ENCODE measurements at regions not wholly inside any gene's neighbourhood (a gene's known extent, or its start where the extent isn't known, plus 50 kb on each side); places are given as distances from the start of the nearest gene placed in this dataset.

DNA sequence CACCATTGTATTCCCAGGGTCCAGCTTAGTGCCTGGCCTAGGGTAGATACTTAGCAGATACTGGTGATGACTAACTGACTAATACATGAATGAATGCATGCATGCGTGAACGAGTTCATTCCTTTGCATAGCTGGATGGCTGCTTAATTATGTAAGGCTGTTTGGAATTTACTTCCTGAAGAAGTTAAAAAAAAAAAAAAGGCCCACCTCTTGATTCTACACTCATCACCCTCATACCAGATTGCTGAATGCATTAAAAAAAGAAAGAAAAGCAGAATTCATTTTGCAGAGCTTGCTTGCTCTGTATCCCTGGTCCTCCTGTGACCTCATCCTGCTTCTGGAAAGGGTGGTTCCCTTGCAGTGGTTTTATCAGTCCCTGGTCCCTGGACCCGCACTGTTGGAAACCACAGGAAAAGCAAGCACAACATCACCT is 277.6 kb upstream of the CFAP20DC start:
- TF ChIP-seq POLR2AphosphoS5 (IDR thresholded peaks at IDR 0.05; ENCODE audit: borderline replicate concordance, low read depth, low read length) (no peak), FOXP2 (optimal IDR thresholded peaks at IDR 0.05; ENCODE audit: control extremely low read depth, extremely low read length, insufficient read depth) (no peak)
